ENCODE measurements at regions not wholly inside any gene's neighbourhood (a gene's known extent, or its start where the extent isn't known, plus 50 kb on each side); places are given as distances from the start of the nearest gene placed in this dataset.

- DNase-seq (ENCODE audit: low spot score): no peak
- in situ Hi-C loops (cut with MboI; ENCODE audit: low sequenced_read_pairs, unreplicated experiment): no loop called here
- TF ChIP-seq CTCF (IDR thresholded peaks at IDR 0.05; ENCODE audit: borderline replicate concordance, control extremely low read depth, extremely low read depth, insufficient read depth, missing control alignments): no peak
Measured at GRCh38 chr5:68365889-68366288, 150.3 kb downstream of the PIK3R1 start.

GRCh38 chr5:68367287-68367686 is 151.7 kb downstream of the PIK3R1 start:
- no peak for TF ChIP-seq CTCF (IDR thresholded peaks at IDR 0.05; ENCODE audit: borderline replicate concordance, control extremely low read depth, extremely low read depth, insufficient read depth, missing control alignments)
- no peak for DNase-seq (ENCODE audit: low spot score)
- in situ Hi-C loops (cut with MboI; ENCODE audit: low sequenced_read_pairs, unreplicated experiment): no loop called here

GRCh38 chr5:68367717-68368116 is 152.2 kb downstream of the PIK3R1 start:
- no peak for TF ChIP-seq CTCF (IDR thresholded peaks at IDR 0.05; ENCODE audit: borderline replicate concordance, control extremely low read depth, extremely low read depth, insufficient read depth, missing control alignments)

GRCh38 chr5:68368311-68369022 is 152.9 kb downstream of the PIK3R1 start:
- no peak for DNase-seq (ENCODE audit: low spot score)
- in situ Hi-C loops (cut with MboI; ENCODE audit: low sequenced_read_pairs, unreplicated experiment): no loop called here

More at GRCh38 chr5:68367717-68368116, 152.2 kb downstream of the PIK3R1 start:
- in situ Hi-C loops (cut with MboI; ENCODE audit: low sequenced_read_pairs, unreplicated experiment): no loop called here
- DNase-seq (ENCODE audit: low spot score): no peak

GRCh38 chr5:68369023-68369359 is 153.4 kb downstream of the PIK3R1 start:
- DNase-seq (ENCODE audit: low spot score): no peak
- TF ChIP-seq CTCF (IDR thresholded peaks at IDR 0.05; ENCODE audit: borderline replicate concordance, control extremely low read depth, extremely low read depth, insufficient read depth, missing control alignments): no peak
- in situ Hi-C loops (cut with MboI; ENCODE audit: low sequenced_read_pairs, unreplicated experiment): no loop called here

More at GRCh38 chr5:68368311-68369022, 152.9 kb downstream of the PIK3R1 start:
- no peak for TF ChIP-seq CTCF (IDR thresholded peaks at IDR 0.05; ENCODE audit: borderline replicate concordance, control extremely low read depth, extremely low read depth, insufficient read depth, missing control alignments)

GRCh38 chr5:68369457-68370125 is 154.0 kb downstream of the PIK3R1 start:
- in situ Hi-C loops (cut with MboI; ENCODE audit: low sequenced_read_pairs, unreplicated experiment): no loop called here
- DNase-seq (ENCODE audit: low spot score): no peak
- TF ChIP-seq CTCF (IDR thresholded peaks at IDR 0.05; ENCODE audit: borderline replicate concordance, control extremely low read depth, extremely low read depth, insufficient read depth, missing control alignments): no peak

All from GM13976 (cell line).